NCI-H1436 treated with DMSO at 0.1 percent for 48 hours (cell line): ENCODE measurements at regions not wholly inside any gene's neighbourhood (a gene's known extent, or its start where the extent isn't known, plus 50 kb on each side); places are given as distances from the start of the nearest gene placed in this dataset.
"Not testable (repeated sequence)": the region's sequence is repeated elsewhere in the genome, so short reads cannot be mapped to it uniquely, and the experiment has no call there.

ENCODE experiments used
- DNase-seq: peaks from one replicate; lab custom pipeline; 2025; lab: John Stamatoyannopoulos, UW

DNA sequence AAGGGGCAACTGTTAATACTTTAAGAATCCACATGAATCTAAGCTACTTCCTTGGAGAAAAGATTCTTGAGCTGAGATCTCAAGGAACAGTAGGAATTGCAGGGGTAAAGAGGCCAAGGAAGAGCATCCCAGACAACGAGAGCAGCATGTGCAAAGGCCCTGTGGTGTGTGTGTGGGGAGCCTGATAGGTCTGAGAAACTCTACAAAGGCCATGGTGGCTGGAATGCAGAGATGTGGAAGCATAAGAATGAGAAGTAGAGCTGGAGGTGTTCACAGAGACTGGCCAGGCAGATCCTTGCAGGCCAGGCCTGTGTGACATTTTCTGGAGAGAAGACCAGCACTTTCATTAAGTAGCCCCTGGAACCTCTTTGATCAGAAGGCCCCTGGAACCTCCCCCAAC, 105.8 kb upstream of the GRK3 start:
- not testable (repeated sequence) for DNase-seq

DNA sequence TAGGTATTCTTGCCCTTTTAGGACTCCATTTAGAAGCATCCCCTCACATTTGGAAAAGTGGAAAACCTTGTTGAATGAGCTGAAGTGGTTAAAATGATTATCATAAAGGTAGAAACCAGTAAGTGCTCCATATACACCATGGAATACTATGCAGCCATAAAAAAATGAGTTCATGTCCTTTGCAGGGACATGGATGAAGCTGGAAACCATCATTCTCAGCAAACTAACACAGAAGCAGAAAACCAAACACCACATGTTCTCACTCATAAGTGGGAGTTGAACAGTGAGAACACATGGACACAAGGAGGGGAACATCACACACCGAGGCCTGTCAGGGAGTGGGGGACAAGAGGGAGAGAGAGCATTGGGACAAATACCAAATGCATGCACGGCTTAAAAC, 103.8 kb upstream of the GRK3 start:
- not testable (repeated sequence) for DNase-seq

DNA sequence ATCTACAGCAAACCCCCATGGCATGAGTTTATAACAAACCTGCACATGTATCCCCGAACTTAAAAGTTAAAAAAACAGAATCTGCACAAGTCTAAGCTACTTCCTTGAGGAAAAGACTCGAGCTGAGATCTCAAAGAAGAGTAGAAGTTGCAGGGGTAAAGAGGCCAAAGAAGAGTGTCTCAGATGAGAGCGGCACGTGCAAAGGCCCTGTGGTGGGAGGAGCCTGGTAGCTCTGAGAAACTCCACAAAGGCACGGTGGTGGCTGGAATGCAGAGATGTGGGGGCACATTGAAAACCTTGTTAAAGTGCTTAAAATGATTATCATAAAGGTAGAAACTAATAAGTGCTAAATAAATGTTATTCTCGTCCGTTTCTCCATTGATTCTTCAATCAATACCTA, 103.2 kb upstream of the GRK3 start:
- no peak for DNase-seq

DNA sequence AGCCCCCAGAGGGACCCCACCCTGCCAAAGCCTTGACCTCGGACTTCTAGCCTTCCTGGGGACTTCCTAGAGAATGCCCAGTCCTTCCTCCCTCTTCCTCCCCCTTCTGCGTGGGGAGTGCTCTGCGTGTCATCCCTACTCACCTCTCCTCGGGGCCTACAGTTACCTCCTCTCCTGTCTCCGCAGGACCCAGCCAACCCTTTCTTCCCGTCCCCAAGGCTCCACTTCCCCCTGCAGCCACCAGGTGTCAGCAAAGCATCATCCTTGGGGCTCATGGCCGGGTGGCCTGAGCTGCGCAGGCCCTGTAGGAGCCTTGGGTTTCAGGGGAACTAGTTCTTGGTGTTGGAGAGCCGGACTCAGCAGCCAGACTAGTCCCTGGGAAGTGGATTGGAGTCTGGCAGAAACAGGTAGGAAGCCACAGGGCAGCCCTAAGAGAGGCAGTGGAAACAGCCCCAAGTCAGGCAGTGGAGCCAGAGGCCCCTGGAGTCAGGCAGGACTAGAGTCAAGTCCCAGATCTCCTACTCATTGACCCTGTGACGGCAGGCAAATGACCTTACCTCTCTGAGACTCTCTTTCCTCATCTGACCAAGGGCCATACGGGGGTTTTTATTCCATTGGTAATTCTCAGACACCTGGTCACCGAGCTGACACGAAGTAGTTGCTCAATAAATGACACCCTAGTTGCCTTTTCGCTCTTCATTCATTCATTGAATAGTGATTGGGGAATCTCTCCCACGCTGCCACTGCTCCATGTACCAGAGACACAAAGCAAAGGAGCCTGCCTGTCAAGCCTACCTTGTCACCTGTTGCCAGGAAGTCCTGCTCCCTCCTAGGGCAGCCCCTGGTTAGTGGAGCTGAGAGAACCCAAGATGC, 101.8 kb upstream of the GRK3 start:
- not testable (repeated sequence) for DNase-seq

DNA sequence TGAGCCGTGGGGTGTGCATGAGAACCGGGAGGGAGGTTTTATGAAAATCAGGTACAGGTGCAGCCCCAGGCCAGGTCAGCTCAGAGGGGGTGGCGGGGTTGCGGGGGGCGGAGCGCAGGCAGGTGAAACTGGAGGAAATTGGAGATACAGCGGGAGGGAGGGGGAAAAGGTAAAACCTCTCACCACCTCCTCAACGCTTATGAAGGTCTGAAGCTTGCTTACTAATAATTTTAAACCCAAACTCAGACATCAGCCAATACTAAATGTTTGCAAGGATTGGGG, 101.2 kb upstream of the GRK3 start:
- not testable (repeated sequence) for DNase-seq

DNA sequence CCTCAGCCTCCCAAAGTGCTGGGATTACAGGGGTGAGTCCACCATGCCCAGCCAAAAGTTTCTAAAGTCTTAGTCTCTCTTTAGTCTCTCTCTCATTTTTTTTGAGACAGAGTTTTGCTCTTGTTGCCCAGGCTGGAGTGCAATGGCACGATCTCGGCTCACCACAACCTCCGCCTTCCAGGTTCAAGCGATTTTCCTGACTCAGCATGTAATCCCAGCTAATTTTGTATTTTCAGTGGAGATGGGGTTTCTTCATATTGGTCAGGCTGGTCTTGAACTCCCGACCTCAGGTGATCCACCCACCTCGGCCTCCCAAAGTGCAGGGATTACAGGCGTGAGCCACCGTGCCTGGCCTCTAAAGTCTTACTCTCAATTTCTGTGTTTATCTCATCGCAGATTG, 100.1 kb upstream of the GRK3 start:
- not testable (repeated sequence) for DNase-seq

DNA sequence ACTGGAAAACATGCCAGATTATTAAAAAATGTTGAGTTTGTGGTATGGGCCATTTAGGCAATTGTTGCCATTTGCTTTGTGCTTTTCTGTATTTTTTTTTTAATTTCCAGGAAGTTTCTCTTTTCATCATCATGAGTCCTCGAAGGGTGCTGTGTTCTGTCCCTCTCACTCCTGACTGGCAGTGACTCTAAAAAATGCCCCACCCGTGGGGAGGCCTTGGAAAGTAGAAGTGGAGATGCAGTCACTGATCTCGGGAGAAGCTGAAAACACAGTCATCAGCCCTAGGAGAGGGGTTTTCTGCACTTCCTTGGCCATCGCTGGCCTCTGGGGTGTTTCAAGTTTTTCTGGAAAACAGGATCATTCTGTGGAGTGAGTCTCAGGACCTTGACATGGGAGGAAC, 98.5 kb upstream of the GRK3 start:
- no peak for DNase-seq

DNA sequence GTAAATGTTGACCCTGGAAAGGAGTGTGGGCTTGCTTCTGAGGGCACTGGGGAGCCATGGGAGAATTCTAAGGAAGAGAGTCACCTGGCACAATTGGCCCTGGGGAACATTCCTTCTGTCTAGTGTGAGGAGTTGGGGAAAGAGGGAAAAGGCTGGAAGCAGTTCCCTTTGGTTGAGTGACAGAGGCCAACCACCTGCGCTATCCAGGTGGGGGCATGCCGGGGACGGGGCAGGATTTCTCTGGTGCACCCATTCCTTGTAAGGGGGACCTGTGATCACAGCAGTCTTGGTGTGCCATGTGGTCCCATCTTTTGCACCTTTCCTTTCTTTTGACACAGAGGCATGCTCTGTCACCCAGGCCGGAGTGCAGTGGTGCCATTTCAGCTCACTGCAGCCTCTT, 92.1 kb upstream of the GRK3 start:
- no peak for DNase-seq

DNA sequence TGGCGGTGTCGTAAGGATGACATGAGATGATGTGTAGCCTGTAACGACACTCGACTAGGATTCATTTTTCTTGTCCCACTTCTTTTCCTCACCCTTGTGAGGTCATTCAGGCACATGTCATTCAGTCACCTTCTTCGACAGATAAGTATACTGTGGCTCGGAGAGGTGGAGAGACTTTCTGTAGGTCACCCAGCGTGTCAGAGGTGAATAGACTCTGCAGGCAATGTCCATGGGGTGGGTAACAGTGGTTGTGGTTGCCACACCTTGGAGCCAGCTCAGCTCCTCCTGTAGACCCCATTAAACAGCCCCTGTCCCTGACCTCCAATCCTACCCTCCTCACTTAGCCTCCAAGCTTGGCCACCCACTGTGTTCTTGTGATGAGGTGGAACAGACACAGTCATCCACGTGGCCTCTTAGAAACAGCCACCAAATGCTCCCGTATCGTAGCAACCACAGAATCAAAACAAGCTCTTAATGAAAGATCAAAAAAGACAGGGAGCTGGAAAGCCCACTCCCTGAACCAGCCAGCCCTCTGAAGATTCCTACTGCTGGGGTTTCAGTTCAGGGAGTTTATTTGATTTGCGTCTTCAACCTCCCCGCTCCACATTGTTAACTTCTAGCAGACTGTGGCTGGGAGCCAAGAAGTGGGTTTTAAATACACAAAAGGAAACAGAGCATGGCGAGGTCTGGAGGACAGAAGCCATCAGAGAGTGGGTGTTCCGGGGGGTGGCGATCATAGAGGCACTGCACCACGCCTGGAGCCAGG, 89.0 kb upstream of the GRK3 start:
- DNase-seq = peak; percentile 38

DNA sequence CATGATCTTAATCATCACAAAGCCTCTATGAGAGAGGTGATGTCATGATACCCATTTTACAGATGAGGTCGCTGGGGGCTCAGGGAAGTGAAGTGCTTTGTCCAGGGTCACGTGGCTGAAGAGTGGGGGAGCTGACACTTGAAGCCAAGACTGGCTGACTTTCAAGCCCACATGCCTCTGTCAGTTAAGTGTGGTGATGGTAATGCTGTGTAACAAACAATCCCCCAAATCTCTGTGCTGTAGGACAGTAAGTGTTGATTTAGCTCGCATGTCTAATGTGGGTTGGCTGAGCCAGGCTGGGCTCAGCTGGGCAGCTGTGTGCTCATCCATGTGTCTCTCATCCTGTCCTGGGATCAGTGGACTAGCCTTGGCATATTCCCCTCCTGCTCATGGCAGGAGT, 87.1 kb upstream of the GRK3 start:
- DNase-seq = no peak

DNA sequence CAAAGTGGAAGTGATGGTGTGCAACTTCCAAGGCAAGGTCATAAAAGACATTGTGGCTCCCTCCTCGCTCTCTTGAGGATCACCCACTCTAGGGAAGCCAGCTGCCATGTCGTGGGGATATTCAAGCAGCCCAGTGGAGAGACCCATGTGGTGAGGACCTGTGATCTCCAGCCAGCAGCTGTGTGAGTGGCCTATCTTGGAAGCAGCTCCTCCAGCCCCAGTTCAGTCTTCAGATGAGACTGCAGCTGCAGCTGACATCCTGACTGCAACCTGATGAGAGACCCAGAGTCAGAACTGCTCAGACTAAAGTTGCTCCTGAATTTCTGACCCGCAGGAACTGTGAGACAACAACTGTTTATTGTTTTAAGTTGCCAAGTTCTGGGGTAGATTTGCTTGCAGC, 86.4 kb upstream of the GRK3 start:
- DNase-seq = no peak

DNA sequence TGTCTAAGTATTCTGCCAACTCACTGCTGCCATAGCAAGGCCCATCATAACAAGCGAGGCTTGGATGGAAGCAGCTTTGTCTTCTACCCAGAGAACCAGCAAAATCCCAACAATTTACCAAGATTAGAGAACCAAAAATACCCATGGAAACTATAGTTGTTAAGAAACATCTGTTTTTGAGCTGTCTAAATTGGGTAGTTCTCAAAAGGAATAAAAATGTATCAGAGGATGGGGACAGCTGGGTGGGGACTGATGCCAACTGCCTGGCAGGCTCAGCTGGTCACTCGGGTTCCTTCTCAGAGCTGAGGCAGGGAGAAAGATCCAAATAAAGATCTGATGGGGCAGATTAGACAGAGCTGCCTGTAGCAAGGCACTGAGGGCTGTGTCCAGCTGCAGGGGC, 85.9 kb upstream of the GRK3 start:
- no peak for DNase-seq

DNA sequence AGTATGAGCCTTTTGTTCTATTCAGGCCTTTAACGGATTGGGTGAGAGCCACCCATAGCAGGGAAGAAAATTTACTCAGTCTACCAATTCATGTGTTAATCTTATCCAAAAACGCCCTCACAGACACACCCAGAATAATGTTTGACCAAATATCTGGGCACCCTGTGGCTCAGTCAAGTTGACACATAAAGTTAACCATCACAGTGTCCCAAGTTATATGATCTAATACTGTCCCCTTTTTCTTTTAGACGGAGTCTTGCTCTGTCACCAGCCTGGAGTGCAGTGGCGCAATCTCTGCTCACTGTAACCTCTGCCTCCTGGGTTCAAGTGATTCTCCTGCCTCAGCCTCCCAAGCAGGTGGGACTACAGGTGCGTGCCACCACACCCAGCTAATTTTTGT, 83.6 kb upstream of the GRK3 start:
- DNase-seq = not testable (repeated sequence)

DNA sequence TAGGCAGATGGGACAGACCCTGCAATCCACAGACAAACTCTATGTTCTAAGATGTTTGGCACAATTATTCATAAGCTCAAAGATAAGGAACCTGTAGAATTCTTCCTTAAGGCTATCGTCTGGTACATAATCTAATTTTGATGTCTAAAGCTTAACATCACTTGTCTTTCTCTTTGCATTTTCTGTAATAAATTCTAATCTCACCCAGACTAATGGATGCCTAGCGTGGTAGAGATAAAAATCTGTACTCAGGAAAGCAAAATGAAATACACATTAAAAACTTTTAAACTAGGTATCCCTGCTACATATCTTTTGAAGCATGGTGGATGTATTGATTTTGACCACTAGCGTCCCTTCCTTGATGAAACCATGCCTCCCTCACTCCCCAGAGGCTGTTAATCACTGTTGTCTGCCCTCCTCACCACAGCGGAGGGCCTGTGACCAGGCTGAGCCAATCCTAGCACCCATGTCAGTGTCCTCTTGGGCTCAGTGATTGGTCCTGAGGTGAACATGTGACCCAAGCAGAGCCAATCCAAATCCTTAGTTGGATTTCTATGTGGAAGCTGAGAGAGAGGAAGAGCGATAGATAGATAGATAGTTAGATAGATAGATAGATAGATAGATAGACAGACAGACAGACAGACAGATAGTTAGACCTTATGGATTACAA, 82.2 kb upstream of the GRK3 start:
- DNase-seq = no peak

DNA sequence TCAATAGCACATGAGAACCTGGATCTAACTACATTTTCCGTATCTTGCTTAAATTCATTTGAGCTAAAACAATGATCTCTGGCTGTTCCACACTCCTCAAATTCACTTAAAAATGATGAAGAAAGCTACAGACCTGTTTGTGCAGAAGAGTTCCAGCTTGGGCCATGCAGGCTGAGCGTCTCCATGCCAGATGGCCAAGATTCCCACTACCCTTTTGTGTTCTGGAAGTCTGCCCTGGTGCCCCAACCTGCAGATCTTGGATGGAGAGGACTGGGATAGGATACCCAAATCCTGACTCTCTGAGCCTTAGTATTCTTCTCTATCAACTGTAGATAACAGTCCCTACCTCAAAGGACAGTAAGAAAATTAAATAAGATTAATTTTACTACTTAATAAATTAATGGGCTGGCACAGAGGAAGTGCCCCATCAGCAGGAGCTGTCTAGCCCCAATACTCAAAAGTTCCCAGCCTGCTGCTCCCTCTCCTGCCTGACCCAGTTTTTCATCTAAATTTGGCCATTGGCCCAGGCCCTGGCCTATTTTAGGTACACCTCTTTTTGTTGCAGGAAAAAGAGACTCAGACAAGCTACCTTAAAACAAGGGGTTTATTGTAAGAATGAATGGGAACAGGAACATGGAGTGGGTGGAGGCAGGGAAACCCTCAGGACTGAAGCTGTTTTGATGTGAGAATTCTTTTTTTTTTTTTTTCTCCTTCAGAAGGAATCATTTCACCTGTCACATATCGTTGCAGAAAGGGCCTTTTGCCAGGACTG, 81.4 kb upstream of the GRK3 start:
- DNase-seq = no peak

DNA sequence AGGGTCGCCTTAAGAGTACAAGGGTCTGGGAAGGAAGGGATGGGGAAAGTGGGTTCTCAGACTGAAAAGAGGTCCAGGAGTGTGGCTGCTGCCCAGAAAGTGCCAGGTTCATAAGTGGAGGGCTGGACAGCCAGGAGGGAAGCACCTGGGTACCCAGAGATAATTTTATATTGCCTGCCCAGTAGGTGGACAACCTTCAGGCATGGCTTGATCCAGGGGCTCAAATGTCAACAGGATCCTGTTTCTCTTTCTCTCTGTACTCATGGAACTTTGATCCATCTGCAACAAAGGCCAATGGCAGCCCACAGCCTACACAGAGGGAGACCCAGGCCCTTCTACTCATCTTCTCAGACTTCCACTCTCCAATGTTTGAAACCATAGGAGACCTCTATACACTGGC, 80.5 kb upstream of the GRK3 start:
- no peak for DNase-seq

DNA sequence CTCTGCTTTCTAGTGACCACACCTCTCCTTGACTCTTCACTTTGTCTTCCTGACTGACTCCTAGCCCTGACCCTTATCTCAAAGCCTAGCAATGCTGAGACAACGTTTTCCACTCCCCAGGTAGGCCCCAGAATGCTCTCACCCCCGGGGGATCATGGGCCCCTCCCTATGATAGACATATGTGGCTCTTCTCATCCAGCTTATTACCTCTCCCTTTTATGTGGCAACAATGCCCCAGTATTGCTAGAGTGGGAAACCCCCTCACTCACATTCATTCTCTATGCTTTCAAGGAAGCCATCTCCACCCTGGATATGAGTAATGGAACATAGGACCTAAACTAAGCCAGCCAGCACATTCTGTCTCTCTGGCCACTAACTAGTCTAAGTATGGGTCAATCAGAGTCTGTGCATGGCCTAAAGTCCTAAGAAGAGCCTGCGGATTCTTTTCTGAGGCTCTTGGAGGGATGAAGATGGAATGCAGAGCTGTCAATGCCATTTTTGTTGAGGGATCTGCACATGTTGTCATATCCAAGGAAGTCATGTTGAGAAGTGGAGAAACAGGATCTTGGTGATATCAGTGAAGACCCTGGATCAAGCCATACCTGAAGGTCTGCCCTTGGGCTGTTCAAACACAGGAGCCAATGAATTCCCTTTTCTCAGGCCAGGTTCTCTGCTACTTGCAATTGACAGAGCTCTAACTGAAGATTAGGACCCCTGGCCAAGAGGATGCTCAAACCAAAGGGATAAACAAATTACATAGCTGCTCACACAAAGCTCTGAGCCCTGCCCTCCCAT, 79.8 kb upstream of the GRK3 start:
- DNase-seq = no peak

DNA sequence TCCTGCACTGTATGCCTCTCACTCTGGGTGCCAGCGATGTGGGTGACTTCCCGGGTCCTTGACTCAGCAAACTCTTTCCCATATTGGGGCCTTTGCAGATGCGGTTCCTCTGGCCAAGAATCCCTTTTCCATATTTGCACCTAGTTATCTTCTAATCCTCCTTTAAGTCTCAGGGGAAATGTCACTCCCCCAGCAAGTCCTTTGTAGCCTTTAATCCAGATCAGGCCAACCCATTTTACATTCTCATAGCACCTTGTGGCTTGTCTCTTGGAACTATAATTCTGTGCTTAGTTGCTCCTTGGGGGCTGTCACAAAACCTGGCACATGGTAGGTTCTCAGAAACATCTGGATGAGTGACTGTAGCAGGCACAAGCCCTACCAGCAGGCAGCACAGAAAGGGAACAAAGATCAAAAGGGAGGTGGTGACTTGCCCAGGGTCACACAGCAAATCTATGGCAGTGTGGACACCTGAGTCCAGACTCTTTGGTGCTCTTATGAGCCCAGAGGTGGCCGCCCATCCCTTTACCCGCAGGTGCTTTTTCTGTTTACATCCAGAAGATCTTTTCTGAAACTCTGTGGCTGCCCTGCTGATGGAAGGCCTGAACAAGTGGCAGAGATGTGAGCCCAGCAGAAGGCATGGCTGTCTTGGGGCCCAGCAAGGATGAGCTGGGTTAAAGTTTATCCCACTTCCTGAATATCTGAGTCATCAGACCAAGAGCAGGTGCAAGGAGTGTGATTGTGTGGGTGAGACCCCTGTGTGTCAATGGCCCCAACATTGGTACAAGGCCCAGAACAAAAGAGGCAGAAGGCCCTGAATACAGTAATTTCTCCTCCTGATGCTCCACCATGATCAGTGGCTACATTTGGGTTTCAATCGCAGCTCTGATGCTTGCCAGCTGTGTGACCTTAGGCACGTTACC, 78.6 kb upstream of the GRK3 start:
- DNase-seq = no peak

DNA sequence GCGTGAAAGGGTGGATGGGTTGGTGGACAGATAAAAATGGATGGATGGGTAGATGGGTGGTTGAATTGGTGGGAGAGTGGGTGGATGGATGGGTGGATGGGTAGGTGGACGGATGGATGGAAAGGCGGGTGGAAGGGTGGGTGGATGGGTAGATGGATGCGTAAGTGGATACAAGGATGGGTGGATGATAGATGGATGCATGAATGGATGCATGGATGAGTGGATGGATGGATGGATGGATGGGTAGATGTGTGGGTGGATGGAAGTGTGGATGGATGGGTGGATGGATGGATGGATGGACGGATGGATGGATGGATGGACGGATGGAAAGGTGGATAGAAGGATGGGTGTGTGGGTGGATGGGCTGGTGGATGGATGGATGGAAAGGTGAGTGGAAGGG, 77.0 kb upstream of the GRK3 start:
- DNase-seq = no peak

DNA sequence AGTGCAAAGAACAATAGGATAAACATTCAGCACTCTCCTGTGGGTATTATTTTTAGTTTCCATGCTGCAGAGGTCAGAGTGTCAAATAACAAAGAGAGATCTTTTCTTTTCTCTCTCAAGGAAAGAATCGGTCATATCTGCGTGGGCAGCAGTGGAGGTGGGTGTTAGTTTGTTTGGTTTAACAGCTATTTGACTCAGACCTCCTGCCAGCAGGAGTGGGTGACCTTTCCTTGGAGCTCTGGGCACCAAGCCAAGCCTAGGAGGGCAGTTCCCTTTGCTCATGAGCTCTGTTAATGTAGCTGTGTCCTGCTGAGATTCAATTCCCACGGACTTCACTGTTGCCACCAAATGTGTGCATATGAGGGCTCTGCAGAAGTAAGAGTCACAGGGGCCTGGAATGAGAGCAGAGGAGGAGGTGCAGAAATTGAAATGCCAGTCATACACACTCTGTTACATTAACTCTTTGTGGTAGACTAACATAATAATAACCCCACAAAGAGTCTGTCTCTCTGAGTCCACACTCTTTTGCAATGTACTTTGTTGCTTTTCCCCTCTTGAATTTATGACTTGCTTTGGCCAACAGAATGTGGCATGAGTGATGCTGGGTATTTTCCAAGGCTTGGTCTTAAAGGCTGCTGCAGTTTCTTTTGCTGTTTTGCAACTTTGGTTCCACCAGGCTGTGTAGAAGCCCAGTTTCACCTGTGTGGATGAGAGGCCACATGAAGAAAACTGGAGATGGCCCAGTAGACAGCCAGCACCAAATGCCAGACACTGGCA, 76.0 kb upstream of the GRK3 start:
- DNase-seq = no peak
